Endodermal cell (in vitro differentiated cells): ENCODE measurements at regions not wholly inside any gene's neighbourhood (a gene's known extent, or its start where the extent isn't known, plus 50 kb on each side); places are given as distances from the start of the nearest gene placed in this dataset.
"Not testable (repeated sequence)": the region's sequence is repeated elsewhere in the genome, so short reads cannot be mapped to it uniquely, and the experiment has no call there.

Source experiments
- DNase-seq: peaks from one replicate; pipeline ENCODE4 v3.0.0-alpha.2; 2017
- H3K27ac ChIP-seq: 2 replicates; pipeline ENCODE4 v1.5.1; 2013; ENCODE audit warnings: mild to moderate bottlenecking, low read depth, low read length, moderate library complexity
- H3K27me3 ChIP-seq: 2 replicates; pipeline ENCODE4 v1.6.1; 2013; ENCODE audit warnings: mild to moderate bottlenecking, low read length, moderate library complexity; ENCODE audit not compliant: insufficient read depth, control insufficient read depth, poor library complexity, severe bottlenecking
- H3K36me3 ChIP-seq: 2 replicates; pipeline ENCODE4 v1.7.0; 2013; ENCODE audit warnings: mild to moderate bottlenecking, low read length, moderate library complexity; ENCODE audit not compliant: control insufficient read depth, insufficient read depth
- H3K4me1 ChIP-seq: one replicate; pipeline ENCODE4 v1.7.0; 2013; ENCODE audit warnings: low read length; ENCODE audit not compliant: control insufficient read depth, insufficient read depth
- H3K4me3 ChIP-seq: 2 replicates; pipeline ENCODE4 v1.5.1; 2013; ENCODE audit warnings: mild to moderate bottlenecking, low read length, moderate library complexity
- H3K9ac ChIP-seq: 2 replicates; pipeline ENCODE4 v1.6.1; 2013; ENCODE audit warnings: mild to moderate bottlenecking, low read length, moderate library complexity; ENCODE audit not compliant: poor library complexity, severe bottlenecking; ENCODE audit errors: extremely low read depth
- H3K9me3 ChIP-seq: 2 replicates; pipeline ENCODE4 v1.6.1; 2013; ENCODE audit warnings: mild to moderate bottlenecking, low read length, moderate library complexity; ENCODE audit not compliant: control insufficient read depth
- H3K27ac Mint-ChIP-seq: 2 replicates; pipeline ENCODE4 v1.8.0; 2020; ENCODE audit warnings: mixed read lengths
- H3K27me3 Mint-ChIP-seq: 2 replicates; pipeline ENCODE4 v1.8.0; 2021; ENCODE audit warnings: mild to moderate bottlenecking, mixed read lengths; ENCODE audit not compliant: insufficient read depth
- H3K36me3 Mint-ChIP-seq: 2 replicates; pipeline ENCODE4 v1.8.0; 2020; ENCODE audit warnings: low read depth, mixed read lengths
- H3K4me1 Mint-ChIP-seq: 2 replicates; pipeline ENCODE4 v1.8.0; 2020; ENCODE audit warnings: mixed read lengths
- H3K4me3 Mint-ChIP-seq: 2 replicates; pipeline ENCODE4 v1.8.0; 2020; ENCODE audit warnings: mild to moderate bottlenecking, moderate library complexity, mixed read lengths
- H3K9me3 Mint-ChIP-seq: 2 replicates; pipeline ENCODE4 v1.8.0; 2020; ENCODE audit warnings: mild to moderate bottlenecking, mixed read lengths
- WGBS, 2 experiments: methylation state at CpG; one replicate each; pipeline versions ENCODE4 v1.1.5 to v1.1.7; 2013; ENCODE audit warnings: missing lambda C conversion rate in 2 of 2, mixed read lengths in 1 of 2; ENCODE audit not compliant: insufficient coverage in 1 of 2, insufficient read length in 1 of 2; 5-methylcytosine and 5-hydroxymethylcytosine counted together

- H3K36me3 ChIP-seq, result peaks cover 26% of the 10 kb centered on the region
- 92 to 98% methylated on average over 4 to 9 of the region's 9 CpGs for whole genome bisulfite sequencing, 2 experiments
- H3K4me3 Mint-ChIP-seq, H3K27ac ChIP-seq, H3K27me3 Mint-ChIP-seq, H3K27ac Mint-ChIP-seq, H3K4me1 ChIP-seq, H3K27me3 ChIP-seq: not testable (repeated sequence)
- peak overlapping the region; percentile 3 for H3K9ac ChIP-seq
- peak overlapping the region; percentile 65 for H3K4me3 ChIP-seq
- Mint-ChIP-seq H3K36me3 (peaks cover 36% of the 10 kb centered on the region), H3K4me1 (peaks cover 14% of the 10 kb centered on the region), H3K9me3 (peaks cover 36% of the 10 kb centered on the region)
- DNase-seq, result peak; percentile 38
- peaks cover 58% of the 10 kb centered on the region for H3K9me3 ChIP-seq
These were observed 194.4 kb downstream of the OTOP1 start for GRCh38 chr4:4032364-4032763.

GRCh38 chr4:4032801-4033605 lies 193.7 kb downstream of the OTOP1 start:
- 83 to 88% methylated on average over 7 to 14 of the region's 19 CpGs for WGBS, 2 experiments
- not testable (repeated sequence) for H3K4me1 ChIP-seq, H3K4me3 ChIP-seq, H3K4me3 Mint-ChIP-seq, H3K27me3 Mint-ChIP-seq, H3K27ac ChIP-seq, H3K27me3 ChIP-seq, DNase-seq
- Histone ChIP-seq H3K9ac (peak overlapping the region; percentile 3), H3K9me3 (peaks cover 56% of the 10 kb centered on the region), H3K36me3 (peaks cover 26% of the 10 kb centered on the region)
- Mint-ChIP-seq H3K4me1 (peaks cover 14% of the 10 kb centered on the region), H3K9me3 (peaks cover 37% of the 10 kb centered on the region), H3K27ac (peak overlapping the region; percentile 52), H3K36me3 (peaks cover 41% of the 10 kb centered on the region)

- DNase-seq, H3K27me3 ChIP-seq, H3K27ac Mint-ChIP-seq, H3K27ac ChIP-seq, H3K9ac ChIP-seq, H3K4me3 Mint-ChIP-seq, H3K27me3 Mint-ChIP-seq, H3K4me3 ChIP-seq, H3K4me1 ChIP-seq: not testable (repeated sequence)
- peaks cover 70% of the 10 kb centered on the region for H3K36me3 Mint-ChIP-seq
- WGBS, 2 experiments, result 83 to 93% methylated on average over 5 to 8 of the region's 9 CpGs
- H3K4me1 Mint-ChIP-seq, result peaks cover 14% of the 10 kb centered on the region
- peaks cover 70% of the 10 kb centered on the region for H3K9me3 Mint-ChIP-seq
- Histone ChIP-seq H3K9me3 (peaks cover 33% of the 10 kb centered on the region), H3K36me3 (peaks cover 46% of the 10 kb centered on the region)
These were observed 189.2 kb downstream of the OTOP1 start for GRCh38 chr4:4037399-4038138.

- peak overlapping the region; percentile 98 for H3K27ac Mint-ChIP-seq
- not testable (repeated sequence) for H3K4me1 ChIP-seq, H3K27ac ChIP-seq, DNase-seq, H3K27me3 Mint-ChIP-seq, H3K27me3 ChIP-seq
- H3K36me3 ChIP-seq, result peaks cover 41% of the 10 kb centered on the region
- peaks cover 19% of the 10 kb centered on the region for H3K4me1 Mint-ChIP-seq
- H3K9me3 Mint-ChIP-seq, result peaks cover 47% of the 10 kb centered on the region
- peak overlapping the region; percentile 86 for H3K4me3 Mint-ChIP-seq
- H3K4me3 ChIP-seq, result peak overlapping the region; percentile 93
- peaks cover 44% of the 10 kb centered on the region for H3K9me3 ChIP-seq
- peaks cover 53% of the 10 kb centered on the region for H3K36me3 Mint-ChIP-seq
- WGBS, 2 experiments, result 17% methylated on average over 3 of the region's 3 CpGs; no CpG with 5 or more reads in 1 of the 2 experiments
- H3K9ac ChIP-seq, result peak overlapping the region; percentile 87
These were observed 180.9 kb downstream of the OTOP1 start for GRCh38 chr4:4045823-4046222.

- Histone ChIP-seq H3K36me3 (peaks cover 39% of the 10 kb centered on the region), H3K9me3 (peaks cover 44% of the 10 kb centered on the region), H3K4me3 (peak overlapping the region; percentile 93), H3K9ac (peak overlapping the region; percentile 87)
- H3K27ac ChIP-seq, H3K4me1 ChIP-seq, H3K27me3 ChIP-seq, DNase-seq, H3K27me3 Mint-ChIP-seq: not testable (repeated sequence)
- Mint-ChIP-seq H3K36me3 (peaks cover 47% of the 10 kb centered on the region), H3K9me3 (peaks cover 45% of the 10 kb centered on the region), H3K27ac (peak overlapping the region; percentile 98), H3K4me1 (peaks cover 20% of the 10 kb centered on the region), H3K4me3 (peak overlapping the region; percentile 86)
- WGBS, 2 experiments, result 13% methylated on average over 4 of the region's 5 CpGs; no CpG with 5 or more reads in 1 of the 2 experiments
These were observed 180.0 kb downstream of the OTOP1 start for GRCh38 chr4:4046686-4047085.

- not testable (repeated sequence) for H3K4me1 ChIP-seq, H3K27ac ChIP-seq, H3K27me3 ChIP-seq, H3K27me3 Mint-ChIP-seq
- Histone ChIP-seq H3K9ac (peak overlapping the region; percentile 87), H3K36me3 (peaks cover 34% of the 10 kb centered on the region), H3K9me3 (peaks cover 39% of the 10 kb centered on the region), H3K4me3 (peak overlapping the region; percentile 93)
- peak overlapping the region; percentile 98 for H3K27ac Mint-ChIP-seq
- 3% methylated on average over 5 to 6 of the region's 12 CpGs for WGBS, 2 experiments
- H3K4me1 Mint-ChIP-seq, result peaks cover 21% of the 10 kb centered on the region
- peak; percentile 65 for DNase-seq
- peak overlapping the region; percentile 86 for H3K4me3 Mint-ChIP-seq
- H3K36me3 Mint-ChIP-seq, result peaks cover 43% of the 10 kb centered on the region
- H3K9me3 Mint-ChIP-seq, result peaks cover 41% of the 10 kb centered on the region
These were observed 179.5 kb downstream of the OTOP1 start for GRCh38 chr4:4047202-4047601.
